ENCODE measurements at regions not wholly inside any gene's neighbourhood (a gene's known extent, or its start where the extent isn't known, plus 50 kb on each side); places are given as distances from the start of the nearest gene placed in this dataset.

GRCh38 chr6:54026652-54027400 lies 84.4 kb upstream of the MLIP start:
- TF ChIP-seq, protein P1, sequence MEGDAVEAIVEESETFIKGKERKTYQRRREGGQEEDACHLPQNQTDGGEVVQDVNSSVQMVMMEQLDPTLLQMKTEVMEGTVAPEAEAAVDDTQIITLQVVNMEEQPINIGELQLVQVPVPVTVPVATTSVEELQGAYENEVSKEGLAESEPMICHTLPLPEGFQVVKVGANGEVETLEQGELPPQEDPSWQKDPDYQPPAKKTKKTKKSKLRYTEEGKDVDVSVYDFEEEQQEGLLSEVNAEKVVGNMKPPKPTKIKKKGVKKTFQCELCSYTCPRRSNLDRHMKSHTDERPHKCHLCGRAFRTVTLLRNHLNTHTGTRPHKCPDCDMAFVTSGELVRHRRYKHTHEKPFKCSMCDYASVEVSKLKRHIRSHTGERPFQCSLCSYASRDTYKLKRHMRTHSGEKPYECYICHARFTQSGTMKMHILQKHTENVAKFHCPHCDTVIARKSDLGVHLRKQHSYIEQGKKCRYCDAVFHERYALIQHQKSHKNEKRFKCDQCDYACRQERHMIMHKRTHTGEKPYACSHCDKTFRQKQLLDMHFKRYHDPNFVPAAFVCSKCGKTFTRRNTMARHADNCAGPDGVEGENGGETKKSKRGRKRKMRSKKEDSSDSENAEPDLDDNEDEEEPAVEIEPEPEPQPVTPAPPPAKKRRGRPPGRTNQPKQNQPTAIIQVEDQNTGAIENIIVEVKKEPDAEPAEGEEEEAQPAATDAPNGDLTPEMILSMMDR (IDR thresholded peaks at IDR 0.05; ENCODE audit: low read depth, low read length, missing input control): no peak
- TF ChIP-seq MAX (IDR thresholded peaks at IDR 0.05): no peak
- TF ChIP-seq REST (IDR thresholded peaks at IDR 0.05): no peak
- peak in 1 of 2 donors; percentile 27 for TF ChIP-seq RAD21 (IDR thresholded peaks at IDR 0.05)
- TF ChIP-seq ATF3 (IDR thresholded peaks at IDR 0.05): peak; percentile 3
- peak in 1 of 2 donors; percentile 37 for TF ChIP-seq JUND (IDR thresholded peaks at IDR 0.05)
- TF ChIP-seq, protein P2, sequence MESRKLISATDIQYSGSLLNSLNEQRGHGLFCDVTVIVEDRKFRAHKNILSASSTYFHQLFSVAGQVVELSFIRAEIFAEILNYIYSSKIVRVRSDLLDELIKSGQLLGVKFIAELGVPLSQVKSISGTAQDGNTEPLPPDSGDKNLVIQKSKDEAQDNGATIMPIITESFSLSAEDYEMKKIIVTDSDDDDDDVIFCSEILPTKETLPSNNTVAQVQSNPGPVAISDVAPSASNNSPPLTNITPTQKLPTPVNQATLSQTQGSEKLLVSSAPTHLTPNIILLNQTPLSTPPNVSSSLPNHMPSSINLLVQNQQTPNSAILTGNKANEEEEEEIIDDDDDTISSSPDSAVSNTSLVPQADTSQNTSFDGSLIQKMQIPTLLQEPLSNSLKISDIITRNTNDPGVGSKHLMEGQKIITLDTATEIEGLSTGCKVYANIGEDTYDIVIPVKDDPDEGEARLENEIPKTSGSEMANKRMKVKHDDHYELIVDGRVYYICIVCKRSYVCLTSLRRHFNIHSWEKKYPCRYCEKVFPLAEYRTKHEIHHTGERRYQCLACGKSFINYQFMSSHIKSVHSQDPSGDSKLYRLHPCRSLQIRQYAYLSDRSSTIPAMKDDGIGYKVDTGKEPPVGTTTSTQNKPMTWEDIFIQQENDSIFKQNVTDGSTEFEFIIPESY (IDR thresholded peaks at IDR 0.05): peak; percentile 55
- TF ChIP-seq EGR1 (IDR thresholded peaks at IDR 0.05; ENCODE audit: low read depth in 2 of 2): no peak
- no peak for TF ChIP-seq TAF1 (conservative IDR thresholded peaks at IDR 0.05)
